ENCODE measurements at regions not wholly inside any gene's neighbourhood (a gene's known extent, or its start where the extent isn't known, plus 50 kb on each side); places are given as distances from the start of the nearest gene placed in this dataset.

- TF ChIP-seq CTCF (IDR thresholded peaks at IDR 0.05) = no peak
- no peak for TF ChIP-seq POLR2A (IDR thresholded peaks at IDR 0.05)
- no peak for TF ChIP-seq POLR2AphosphoS5 (IDR thresholded peaks at IDR 0.05)
- no peak for TF ChIP-seq EP300 (IDR thresholded peaks at IDR 0.05)
These were observed 468.2 kb downstream of the MATN1 start for GRCh38 chr1:30255111-30255724.
